HG03196 (cell line): ENCODE measurements at regions not wholly inside any gene's neighbourhood (a gene's known extent, or its start where the extent isn't known, plus 50 kb on each side); places are given as distances from the start of the nearest gene placed in this dataset.
A peak's percentile ranks its signal among the peaks of the same experiment; 100 is the strongest.
"Not testable (repeated sequence)": the region's sequence is repeated elsewhere in the genome, so short reads cannot be mapped to it uniquely, and the experiment has no call there.

Experiments used
- ATAC-seq: cut with Tn5 transposase; IDR thresholded peaks from one replicate; pipeline ENCODE4 v1.9.1; 2021; ENCODE audit not compliant: unreplicated experiment

DNA sequence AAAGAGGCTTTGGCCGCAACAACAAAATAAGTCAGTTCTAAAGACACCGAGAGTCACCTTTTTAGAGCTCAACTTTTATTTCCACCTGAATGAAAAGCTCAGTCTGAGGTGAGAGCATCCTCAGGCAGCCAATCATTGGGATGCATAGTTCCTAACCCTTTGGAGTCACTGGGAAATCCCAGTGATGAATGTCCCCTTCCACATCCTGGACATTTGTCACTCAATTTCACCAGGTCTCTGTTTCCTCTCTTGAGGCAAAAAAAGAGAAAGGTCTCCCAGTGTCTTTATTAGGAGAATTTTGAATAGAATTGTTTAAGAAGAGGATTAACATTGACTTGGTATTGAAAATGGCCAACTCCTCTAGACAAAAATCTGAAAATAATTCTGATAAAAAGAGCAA lies 137.5 kb upstream of the SPRED1 start:
- ATAC-seq = no peak

DNA sequence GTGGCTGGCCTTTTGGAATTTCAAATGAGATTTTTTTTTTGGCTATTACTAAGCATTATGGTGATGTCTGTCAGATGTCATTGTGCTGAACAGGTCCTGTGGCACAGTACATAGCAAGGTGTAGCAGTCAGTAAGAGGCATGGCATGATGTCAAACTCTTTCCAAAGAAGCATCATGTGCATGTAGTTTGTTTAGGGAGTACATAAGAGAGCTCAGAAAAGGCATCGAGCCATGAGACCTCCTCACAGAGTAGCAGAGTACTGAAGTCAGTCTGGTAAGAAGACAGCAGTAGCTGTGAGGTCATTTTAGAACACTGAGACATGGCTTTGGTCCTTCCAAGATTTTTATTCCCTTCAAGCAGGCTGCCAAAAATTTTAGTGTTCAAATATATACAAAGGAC lies 134.9 kb upstream of the SPRED1 start:
- ATAC-seq = no peak

DNA sequence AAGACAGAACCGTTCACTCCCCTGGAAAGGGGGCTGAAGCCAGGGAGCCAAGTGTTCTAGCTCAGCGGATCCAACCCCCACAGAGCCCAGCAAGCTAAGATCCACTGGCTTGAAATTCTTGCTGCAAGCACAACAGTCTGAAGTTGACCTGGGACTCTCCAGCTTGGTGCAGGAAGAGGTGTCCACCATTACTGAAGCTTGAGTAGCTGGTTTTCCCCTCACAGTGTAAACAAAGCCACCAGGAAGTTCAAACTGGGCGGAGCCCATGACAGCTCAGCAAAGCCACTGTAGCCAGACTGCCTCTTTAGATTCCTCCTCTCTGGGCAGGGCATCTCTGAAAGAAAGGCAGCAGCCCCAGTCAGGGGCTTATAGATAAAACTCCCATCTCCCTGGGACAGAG lies 132.8 kb upstream of the SPRED1 start:
- not testable (repeated sequence) for ATAC-seq

DNA sequence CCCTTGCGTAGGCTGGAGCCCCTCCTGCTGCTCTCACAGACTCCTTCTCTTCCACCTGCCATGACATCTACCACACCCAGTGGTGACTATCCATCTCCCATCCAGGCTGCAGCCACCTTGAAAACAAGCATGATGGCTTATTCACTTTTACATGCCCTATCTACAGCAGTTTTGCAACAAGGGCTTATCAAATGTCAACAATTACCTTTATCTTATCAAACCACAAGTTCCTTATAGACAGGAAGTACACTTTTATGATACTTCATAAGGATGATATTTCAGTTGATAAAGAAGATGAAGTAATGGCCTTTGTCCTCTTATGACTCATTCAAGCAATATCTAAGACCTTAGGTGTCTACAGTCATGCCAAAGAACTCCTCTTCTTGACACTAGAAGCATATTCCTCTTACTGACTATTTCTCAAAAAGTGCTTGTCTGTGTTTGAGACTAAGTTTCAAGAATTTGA lies 125.3 kb upstream of the SPRED1 start:
- no peak for ATAC-seq

DNA sequence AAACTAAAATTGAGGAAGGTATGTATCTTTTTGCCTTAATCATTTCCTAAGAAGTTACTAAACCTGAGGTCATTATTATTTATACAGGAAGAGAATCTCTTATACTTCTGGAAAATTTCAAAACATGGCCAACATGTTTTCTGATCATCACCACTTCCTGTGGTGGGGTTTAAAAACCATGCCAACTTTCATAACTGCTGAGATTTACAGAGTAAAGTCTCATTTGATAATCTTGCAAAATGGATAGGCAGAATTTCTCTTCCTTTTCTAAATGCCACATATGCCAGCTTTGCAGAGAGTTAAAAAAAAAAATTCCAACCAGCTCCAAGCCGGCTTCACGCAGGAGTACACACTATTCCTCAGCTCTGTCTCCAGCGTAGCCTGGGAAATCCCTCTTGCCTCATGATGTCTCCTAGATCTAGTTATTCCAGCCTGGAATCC lies 124.3 kb upstream of the SPRED1 start:
- no peak for ATAC-seq

DNA sequence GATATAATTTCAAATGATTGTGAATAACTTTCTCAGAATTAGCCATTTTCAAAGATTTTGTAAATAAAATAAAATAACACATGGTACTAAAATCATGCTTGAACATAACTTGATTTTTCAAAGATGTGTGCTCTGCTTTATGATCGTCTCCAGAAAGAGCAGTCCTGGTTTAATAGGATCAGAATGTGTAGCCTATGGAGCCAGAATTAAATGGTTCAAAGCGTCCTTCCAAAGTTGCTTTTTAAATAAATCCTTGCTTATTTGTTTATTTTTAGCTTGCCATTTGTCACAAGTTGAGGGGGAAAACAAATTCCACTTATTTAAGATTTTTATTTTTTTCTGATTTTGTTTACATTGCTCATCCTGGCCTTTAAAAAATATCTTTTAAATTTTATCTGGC lies 123.7 kb upstream of the SPRED1 start:
- no peak for ATAC-seq

DNA sequence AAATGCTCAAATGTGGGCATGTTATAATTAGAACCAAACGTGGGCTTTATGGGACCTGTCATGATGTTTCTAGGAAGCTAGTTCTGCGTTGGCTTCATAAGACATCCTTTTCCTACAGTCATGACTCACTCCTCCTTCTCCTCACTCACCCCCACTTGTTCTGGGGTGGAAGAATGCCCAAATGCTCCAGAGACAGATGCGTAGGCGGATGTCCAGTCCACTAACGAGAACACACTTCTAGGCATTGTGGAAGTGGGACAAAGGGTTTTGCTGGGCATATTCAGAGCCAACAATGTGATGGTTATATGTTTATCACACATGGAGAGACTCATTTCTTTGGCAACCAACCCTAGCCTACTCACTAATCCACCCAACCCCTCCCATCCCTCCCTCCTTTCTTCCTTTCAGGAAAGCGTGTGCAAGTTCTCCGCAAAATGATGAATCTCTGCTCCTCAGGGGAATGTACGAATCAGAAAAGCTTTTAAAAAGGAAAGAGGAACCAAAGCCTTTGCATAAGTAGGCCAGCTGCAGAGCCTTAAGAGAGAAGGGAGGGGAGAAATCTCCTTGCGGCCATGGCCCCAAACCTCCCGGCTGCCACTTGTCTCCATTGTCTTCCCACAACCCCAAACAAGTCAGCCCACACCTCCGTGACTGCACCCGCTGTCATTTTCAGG lies 123.0 kb upstream of the SPRED1 start:
- ATAC-seq = peak; percentile 56

DNA sequence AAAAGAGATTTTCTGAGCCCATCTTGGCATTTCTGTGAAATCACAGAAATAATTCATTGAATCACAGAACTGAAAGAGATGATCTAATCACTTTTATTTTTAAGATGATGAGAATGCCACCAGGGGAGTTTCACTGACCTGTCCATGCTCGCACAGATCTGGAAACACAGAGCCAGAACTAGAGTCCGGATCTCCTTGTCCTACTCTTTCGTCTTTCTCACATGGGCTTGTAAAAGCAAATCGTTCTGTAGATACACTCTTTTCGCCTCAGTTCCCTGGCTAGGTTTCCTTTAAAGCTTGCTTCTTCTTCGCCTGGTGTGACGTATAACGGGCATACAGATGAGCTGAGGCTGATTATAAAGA lies 122.5 kb upstream of the SPRED1 start:
- peak; percentile 39 for ATAC-seq

DNA sequence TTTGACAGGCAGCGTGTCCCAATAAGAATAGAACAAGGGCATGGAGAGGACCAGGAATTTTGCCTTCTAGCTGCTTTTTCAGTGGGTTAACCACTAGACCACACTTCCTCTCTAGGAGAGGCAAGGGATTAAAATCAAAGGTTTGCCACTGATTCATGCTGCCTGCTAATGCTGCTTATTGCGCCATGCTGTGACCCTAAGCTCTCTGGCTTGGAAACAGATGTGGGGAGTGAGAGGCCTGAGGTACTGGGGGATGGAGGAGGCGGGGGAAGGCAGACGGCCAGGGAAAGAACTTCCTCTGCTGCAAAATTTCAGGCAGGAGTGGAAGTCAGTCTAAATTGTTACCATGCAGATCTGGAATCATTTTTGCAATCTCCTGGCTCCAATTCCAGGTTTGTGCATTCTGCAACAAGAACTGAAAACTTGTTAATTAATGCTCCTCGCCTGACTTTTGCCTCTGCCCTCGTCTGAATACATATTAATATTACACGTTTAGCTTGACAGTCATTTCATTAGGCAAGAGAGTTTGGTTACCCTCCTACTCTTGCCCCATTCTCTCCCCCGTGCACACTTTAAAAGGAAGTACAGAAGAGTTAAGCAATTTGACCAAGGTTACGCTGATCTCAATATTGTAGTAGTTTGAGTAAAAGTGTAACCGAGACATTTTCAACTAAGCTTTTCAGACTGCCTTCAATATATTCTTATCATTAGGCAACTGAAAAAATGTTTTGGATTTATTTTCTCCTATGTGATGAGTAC lies 121.7 kb upstream of the SPRED1 start:
- no peak for ATAC-seq

DNA sequence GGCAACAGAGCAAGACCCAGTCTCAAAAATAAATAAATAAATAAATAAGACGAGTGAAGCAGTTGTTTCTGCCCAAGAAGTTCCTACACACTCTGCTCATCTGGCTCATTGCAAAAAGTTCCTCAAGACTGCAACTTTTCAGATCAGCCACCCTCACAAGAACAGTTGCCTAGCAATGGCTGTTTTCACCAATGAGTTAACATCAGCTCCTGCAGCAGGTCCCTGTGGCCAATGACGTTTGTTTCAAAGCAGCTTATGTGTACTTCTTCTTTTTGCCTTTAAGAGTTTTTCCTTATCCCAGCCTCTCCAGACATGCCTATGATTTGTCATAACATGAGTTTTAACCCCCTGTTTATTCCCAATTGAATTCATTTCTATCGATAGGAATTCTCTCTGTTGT lies 118.4 kb upstream of the SPRED1 start:
- no peak for ATAC-seq

DNA sequence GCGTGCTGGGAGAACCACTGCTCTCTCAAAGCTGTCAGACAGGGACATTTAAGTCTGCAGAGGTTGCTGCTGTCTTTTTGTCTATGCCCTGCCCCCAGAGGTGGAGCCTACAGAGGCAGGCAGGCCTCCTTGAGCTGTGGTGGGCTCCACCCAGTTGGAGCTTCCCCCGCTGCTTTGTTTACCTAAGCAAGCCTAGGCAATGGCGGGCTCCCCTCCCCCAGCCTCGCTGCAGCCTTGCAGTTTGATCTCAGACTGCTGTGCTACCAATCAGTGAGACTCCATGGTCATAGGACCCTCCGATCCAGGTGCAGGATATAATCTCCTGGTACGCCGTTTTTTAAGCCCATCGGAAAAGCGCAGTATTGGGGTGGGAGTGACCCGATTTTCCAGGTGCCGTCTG lies 110.4 kb upstream of the SPRED1 start:
- ATAC-seq = not testable (repeated sequence)

DNA sequence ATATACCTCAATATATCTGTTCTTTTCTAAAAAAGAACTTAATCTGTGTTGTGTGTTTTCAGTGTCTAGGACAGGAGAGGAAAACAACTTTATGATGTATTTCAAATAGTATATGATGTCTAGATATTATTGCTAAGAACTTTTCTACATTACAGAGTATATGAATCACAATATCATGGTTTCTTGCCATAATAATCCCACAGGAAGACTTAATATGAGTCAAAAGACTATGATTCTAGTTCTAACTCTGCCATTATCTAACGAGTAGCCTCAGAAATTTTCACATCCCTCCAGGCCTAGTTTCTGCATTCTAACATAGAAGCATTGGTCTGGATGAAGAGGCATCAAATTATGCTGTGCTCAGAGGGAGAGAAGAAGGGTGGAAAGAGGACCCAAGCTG lies 107.7 kb upstream of the SPRED1 start:
- ATAC-seq = no peak

DNA sequence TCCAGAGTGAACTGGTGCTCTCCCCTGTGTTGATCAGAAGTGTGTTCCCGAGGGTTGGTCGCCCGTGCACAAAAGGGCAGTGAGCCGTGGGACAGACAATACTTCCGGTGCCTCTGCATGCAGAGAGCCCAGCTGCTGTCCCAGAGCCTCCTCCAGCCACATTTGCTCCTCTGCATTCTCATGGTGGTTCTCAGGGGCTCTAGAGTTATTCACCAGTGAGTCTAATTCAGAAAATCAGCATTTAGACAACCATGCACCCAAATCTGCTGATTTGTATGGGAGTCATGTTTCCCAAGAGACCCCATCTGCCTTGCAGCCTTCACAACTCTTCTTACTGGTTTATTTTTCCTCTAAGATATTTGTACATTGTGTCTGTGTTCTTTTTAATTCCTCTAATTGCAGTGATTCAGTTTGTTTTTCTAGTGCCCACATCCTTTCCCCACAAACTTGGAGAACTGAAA lies 107.0 kb upstream of the SPRED1 start:
- no peak for ATAC-seq

DNA sequence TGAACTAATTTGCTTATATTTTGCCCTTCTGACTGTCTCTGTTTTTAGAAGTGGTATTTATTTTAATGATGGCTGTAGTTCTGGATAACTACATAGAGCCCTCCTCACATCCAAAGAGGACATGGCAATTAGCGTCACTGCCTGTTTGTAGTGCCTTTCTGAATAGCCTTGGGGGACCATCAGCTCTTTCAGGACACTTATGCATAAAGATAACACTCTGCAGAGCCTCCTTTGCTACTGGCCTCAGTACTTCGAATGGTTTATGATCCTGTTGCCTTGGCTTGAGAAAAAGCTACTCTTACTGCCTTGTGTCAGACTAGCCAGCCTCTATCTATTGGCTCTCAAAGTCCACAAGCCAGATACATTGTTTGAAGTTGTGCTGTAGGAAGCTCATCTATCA lies 105.4 kb upstream of the SPRED1 start:
- no peak for ATAC-seq

DNA sequence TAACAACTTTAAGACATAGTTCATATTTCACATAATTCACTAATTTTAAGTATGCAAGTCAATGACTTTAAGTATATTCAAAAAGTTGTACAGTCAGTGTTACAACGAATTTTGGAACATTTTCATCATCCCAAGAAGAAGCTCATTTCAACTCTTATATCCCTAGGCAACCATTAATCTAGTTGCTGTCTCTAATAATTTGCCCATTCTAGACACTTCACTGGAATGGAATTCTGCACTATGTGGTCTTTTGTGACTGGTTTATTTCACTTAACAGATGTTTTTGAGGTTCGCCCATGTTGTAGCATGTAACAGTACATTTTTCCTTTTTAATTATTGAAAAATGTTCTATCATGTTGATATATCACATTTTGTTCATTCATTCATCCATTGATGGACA lies 104.2 kb upstream of the SPRED1 start:
- ATAC-seq = no peak

DNA sequence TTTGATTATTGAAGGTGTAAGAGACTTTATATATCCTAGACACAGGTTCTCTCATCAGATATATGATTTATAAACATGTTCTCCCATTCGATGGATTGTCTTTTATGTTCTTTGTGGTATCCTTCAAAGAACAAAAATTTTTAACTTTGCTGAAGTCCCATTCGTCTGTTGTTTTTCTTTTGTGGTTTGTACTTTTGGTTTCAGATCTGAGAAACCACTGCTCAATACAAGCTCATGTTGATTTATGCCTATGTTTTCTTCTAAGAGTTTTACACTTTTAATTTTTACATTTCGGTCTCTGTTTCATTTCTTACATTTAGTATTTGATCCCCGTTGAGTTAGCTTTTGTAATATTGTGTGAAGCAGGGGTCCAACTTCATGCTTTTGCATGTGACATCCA lies 103.3 kb upstream of the SPRED1 start:
- ATAC-seq = no peak

DNA sequence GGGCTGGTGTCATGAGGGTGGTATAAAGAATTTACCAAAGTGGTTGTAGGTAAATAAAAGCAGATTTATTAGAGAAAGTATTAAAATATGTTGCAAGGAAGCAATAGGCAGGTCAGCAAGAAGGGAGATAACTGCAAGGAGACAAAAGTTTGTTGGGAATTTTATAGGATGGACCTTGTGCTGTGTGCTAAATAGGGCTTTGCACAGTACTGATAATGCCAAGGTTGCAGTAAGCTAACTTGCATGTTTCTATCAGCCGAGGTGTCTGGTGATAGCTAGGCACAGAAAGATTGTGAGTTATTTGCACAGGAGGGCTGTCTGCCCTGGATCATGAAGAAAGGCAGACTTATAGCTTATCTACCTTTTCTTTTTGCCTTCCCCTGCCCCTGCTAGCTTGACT lies 102.5 kb upstream of the SPRED1 start:
- no peak for ATAC-seq

DNA sequence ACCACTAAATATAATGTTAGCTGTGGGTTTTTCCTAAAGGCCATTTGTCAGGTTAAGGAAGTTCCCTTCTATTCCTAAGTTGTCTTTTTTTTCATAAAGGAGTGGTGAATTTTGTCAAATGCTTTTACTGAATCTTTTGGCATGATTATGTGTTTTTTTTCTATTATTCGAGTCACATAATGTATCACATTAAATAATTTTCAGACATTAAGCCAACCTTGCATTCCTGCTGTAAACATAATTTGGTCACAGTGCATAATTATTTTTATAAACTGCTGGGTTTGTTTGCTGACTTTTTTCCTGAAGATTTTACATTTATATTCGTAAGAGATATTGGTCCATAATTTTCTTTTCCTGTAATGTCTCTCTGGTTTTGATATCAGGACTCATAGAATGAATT lies 101.8 kb upstream of the SPRED1 start:
- no peak for ATAC-seq

DNA sequence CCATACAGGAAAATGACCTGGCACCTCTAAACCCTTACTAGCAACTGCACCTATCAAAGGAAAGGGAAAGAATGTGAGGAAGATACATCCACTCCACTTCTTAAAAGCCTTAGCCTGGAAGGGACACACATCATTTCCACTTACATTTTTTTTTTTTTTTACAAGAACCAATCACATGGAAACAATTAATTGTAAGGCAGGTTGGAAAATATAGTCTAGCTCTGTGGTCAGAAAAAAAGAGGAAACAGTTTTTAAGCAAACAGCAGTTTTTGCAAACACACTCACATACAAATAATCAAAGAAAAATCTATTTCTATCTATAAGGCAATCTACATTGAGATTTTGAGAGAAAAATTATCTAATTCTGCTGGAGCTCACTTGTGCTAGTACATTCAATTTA lies 98.9 kb upstream of the SPRED1 start:
- ATAC-seq = no peak

DNA sequence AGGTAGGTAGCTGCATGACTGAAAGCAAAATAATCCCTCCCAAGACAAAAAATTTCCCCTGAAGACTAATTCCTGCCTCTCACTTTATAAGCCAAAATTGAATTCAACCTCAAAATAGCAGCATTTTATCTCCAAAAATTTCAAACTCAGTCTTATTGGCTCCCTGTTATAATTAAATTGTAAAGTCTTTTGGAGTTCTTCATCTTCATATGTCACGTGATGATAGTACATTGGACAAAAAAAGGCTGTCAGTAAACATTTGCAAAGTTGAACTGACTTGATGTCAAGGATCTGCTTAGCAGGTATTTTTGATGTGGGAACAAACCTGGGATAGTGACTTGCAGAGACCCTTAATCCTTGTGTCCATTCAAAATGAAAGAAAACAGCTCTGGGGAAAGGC lies 98.4 kb upstream of the SPRED1 start:
- ATAC-seq = no peak

DNA sequence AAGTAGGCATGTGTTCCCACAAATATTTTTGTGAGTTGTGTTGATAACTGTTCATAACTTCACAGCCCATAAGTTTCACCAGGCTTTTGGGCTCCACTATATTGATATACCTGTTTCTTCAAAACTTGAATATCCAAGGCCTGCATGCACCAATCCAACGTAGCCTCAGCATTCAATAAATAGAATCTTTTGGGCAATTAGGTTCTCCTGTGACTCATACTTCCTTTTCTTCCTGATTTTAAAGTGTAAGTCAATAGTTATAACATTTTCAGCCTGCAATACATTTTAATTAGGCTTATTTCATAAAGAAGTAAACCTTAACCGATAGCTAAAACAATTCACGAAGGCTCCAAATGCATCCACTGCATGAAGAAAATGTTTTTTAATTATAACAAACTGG lies 97.8 kb upstream of the SPRED1 start:
- no peak for ATAC-seq

DNA sequence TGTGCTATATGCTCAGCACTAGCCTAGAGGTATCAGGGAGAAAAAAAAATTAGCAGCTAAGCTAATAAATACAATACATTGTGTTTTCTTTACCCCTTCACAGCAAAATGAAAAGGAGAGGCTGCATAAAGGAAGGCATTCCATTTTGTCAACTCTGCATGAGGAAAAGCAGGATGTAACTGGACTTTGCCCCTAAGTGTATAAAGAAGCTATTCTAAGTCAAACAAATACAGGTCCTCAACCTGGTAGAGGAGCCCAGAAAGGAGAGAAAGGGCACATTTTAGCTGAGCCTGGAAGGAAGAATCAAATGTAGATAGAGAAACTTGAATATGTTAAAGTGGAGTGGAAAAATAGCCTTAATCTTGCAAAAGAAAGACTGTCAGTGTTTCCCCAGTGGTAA lies 89.0 kb upstream of the SPRED1 start:
- ATAC-seq = no peak

DNA sequence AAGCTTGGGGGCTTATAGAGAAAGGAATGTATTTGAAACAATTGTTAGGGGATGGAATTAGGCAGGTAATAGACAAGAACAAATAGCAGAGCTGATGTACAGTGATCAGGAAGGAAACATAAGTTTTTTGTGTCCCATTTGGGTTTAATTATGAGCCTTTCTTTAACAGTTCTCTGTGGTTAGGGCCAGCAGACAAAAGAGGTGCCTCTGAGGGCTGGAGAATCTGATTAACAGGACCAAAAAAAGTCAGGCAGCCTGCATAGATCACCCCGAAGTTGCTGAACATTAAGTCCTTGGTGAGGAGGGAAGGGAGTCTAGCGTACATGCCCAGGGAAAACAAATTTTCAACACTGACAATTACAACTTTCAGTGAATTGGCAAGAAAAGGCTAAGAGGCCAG lies 88.6 kb upstream of the SPRED1 start:
- no peak for ATAC-seq
